Neural cell (in vitro differentiated cells): ENCODE measurements at regions not wholly inside any gene's neighbourhood (a gene's known extent, or its start where the extent isn't known, plus 50 kb on each side); places are given as distances from the start of the nearest gene placed in this dataset.

Source experiments
- H2AFZ ChIP-seq: fragments of 200-600, 300-800 bp; sonication (generic), shearing (Covaris generic); 2 replicates; pipeline ENCODE4 v1.6.0; 2014; ENCODE audit warnings: low read depth, mild to moderate bottlenecking, antibody characterized with exemption, low read length, moderate library complexity
- H3F3A ChIP-seq: fragments of 200-600 bp; shearing (Covaris generic); 2 replicates; pipeline ENCODE4 v1.6.1; 2016; ENCODE audit warnings: mild to moderate bottlenecking, moderate library complexity, mixed read lengths, antibody characterized with exemption, low read length; ENCODE audit not compliant: insufficient read depth, poor library complexity, severe bottlenecking
- H3K27ac ChIP-seq: fragments of 200-600, 300-800 bp; sonication (generic), shearing (Covaris generic); 2 replicates; pipeline ENCODE4 v1.5.1; 2014; ENCODE audit warnings: mild to moderate bottlenecking, low read length, moderate library complexity
- H3K27me3 ChIP-seq: fragments of 300-800, 200-600 bp; sonication (generic), shearing (Covaris generic); 2 replicates; pipeline ENCODE4 v1.6.0; 2014; ENCODE audit warnings: mild to moderate bottlenecking, low read depth, low read length, moderate library complexity; ENCODE audit not compliant: insufficient read depth
- H3K36me3 ChIP-seq: fragments of 300-800, 200-600 bp; sonication (generic), shearing (Covaris generic); 2 replicates; pipeline ENCODE4 v1.5.1; 2014; ENCODE audit warnings: mild to moderate bottlenecking, antibody characterized with exemption, low read length, moderate library complexity; ENCODE audit not compliant: insufficient read depth
- H3K4me2 ChIP-seq: fragments of 300-800, 200-600 bp; sonication (generic), shearing (Covaris generic); 2 replicates; pipeline ENCODE4 v1.6.0; 2014; ENCODE audit warnings: mild to moderate bottlenecking, low read length
- H3K4me3 ChIP-seq: fragments of 300-800, 200-600 bp; sonication (generic), shearing (Covaris generic); 2 replicates; pipeline ENCODE4 v1.5.1; 2014; ENCODE audit warnings: mild to moderate bottlenecking, low read length, moderate library complexity
- H3K79me2 ChIP-seq: fragments of 200-600 bp; shearing (Covaris generic); replicated peaks from 2 replicates; pipeline ENCODE4 v1.6.0; 2014; ENCODE audit warnings: mild to moderate bottlenecking, low read length, moderate library complexity; ENCODE audit not compliant: insufficient read depth
- H3K9ac ChIP-seq: fragments of 300-800, 200-600 bp; sonication (generic), shearing (Covaris generic); 2 replicates; pipeline ENCODE4 v1.6.1; 2016; ENCODE audit warnings: mild to moderate bottlenecking, low read length, mixed read lengths
- H3K9me2 ChIP-seq: fragments of 200-600 bp; shearing (Covaris generic); 2 replicates; pipeline ENCODE4 v1.6.1; 2016; ENCODE audit warnings: mild to moderate bottlenecking, low read length, mixed read lengths; ENCODE audit not compliant: insufficient read depth
- H3K9me3 ChIP-seq: fragments of 200-600, 300-800 bp; sonication (generic), shearing (Covaris generic); 2 replicates; pipeline ENCODE4 v1.6.1; 2016; ENCODE audit warnings: mild to moderate bottlenecking, mixed run types, low read length, moderate library complexity, mixed read lengths
- H4K20me1 ChIP-seq: fragments of 200-600 bp; shearing (Covaris generic); 2 replicates; pipeline ENCODE4 v1.6.1; 2016; ENCODE audit warnings: mild to moderate bottlenecking, mixed run types; ENCODE audit not compliant: insufficient read depth
- EP300 ChIP-seq: fragments of 450-650 bp; conservative IDR thresholded peaks from 2 replicates; pipeline ENCODE4 v1.6.1; 2014; ENCODE audit warnings: antibody characterized with exemption, mild to moderate bottlenecking, moderate library complexity; ENCODE audit not compliant: poor library complexity, severe bottlenecking
- EZH2 ChIP-seq: fragments of 200-600, 300-800 bp; shearing (Covaris generic), sonication (generic); IDR thresholded peaks from 2 replicates; pipeline ENCODE4 v1.6.1; 2014; ENCODE audit warnings: antibody characterized with exemption, low read length, borderline replicate concordance, mild to moderate bottlenecking; ENCODE audit not compliant: insufficient read depth, poor library complexity, severe bottlenecking
- MXI1 ChIP-seq: fragments of 450-650 bp; conservative IDR thresholded peaks from 2 replicates; pipeline ENCODE4 v1.6.1; 2014; ENCODE audit warnings: antibody characterized with exemption, mild to moderate bottlenecking; ENCODE audit not compliant: poor library complexity, severe bottlenecking
- POLR2AphosphoS5 ChIP-seq: IDR thresholded peaks from 2 replicates; pipeline ENCODE4 v1.6.1; 2012
- RAD21 ChIP-seq: fragments of 450-650 bp; conservative IDR thresholded peaks from 2 replicates; pipeline ENCODE4 v1.6.1; 2014; ENCODE audit warnings: antibody characterized with exemption, mild to moderate bottlenecking, moderate library complexity
- REST ChIP-seq: IDR thresholded peaks from 2 replicates; pipeline ENCODE4 v1.6.1; 2012; ENCODE audit warnings: borderline replicate concordance
- SMC3 ChIP-seq: fragments of 450-650 bp; conservative IDR thresholded peaks from 2 replicates; pipeline ENCODE4 v1.6.1; 2014; ENCODE audit warnings: antibody characterized with exemption, mild to moderate bottlenecking, moderate library complexity; ENCODE audit not compliant: poor library complexity
- TAF1 ChIP-seq: IDR thresholded peaks from 2 replicates; pipeline ENCODE4 v1.6.1; 2012; ENCODE audit warnings: low read depth
- TF ChIP-seq, protein P1 (sequence below): fragments of 450-650 bp; IDR thresholded peaks from 2 replicates; pipeline ENCODE4 v1.5.1; 2014; ENCODE audit warnings: antibody characterized with exemption, mild to moderate bottlenecking, moderate library complexity; ENCODE audit not compliant: poor library complexity, severe bottlenecking

- H3F3A ChIP-seq, result no peaks in the 10 kb centered on the region
- no peak overlapping the region for H3K27ac ChIP-seq
- no peaks in the 10 kb centered on the region for H3K79me2 ChIP-seq
- H2AFZ ChIP-seq, result no peak overlapping the region
- no peaks in the 10 kb centered on the region for H3K27me3 ChIP-seq
- H3K4me2 ChIP-seq, result no peak overlapping the region
- no peak overlapping the region for H3K9ac ChIP-seq
- no peaks in the 10 kb centered on the region for H3K9me3 ChIP-seq
- H4K20me1 ChIP-seq, result no peaks in the 10 kb centered on the region
- H3K4me3 ChIP-seq, result no peak overlapping the region
- no peaks in the 10 kb centered on the region for H3K36me3 ChIP-seq
- no peaks in the 10 kb centered on the region for H3K9me2 ChIP-seq
- TF ChIP-seq MXI1, result no peak
- peak; percentile 25 for TF ChIP-seq POLR2AphosphoS5
- TF ChIP-seq SMC3, result no peak
- no peak for TF ChIP-seq REST
- TF ChIP-seq EP300, result peak; percentile 28
Observed at GRCh38 chr10:120713573-120714205, 137.5 kb upstream of the WDR11 start.

DNA sequence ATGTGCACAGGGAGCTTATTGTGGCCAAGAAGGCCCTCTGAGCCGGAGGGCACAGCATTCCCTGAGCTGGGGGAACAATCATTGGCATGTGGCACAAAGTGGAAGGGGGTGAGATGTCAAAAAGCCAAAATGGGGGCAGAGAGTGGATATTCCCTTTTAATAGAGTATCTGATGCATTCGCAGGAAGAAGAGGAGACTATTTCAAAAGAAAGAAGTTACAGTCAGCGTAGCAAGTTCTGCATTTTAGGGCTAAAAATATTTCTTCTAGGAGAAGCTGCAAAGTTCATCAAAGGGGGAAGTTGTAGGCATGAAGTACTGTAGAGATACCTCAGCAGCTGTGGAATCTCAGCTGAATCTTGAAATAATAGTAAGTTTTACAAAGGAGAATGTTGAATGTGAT is 136.0 kb upstream of the WDR11 start:
- Histone ChIP-seq H3K79me2 (no peaks in the 10 kb centered on the region), H3K9ac (no peak overlapping the region), H3K27me3 (no peaks in the 10 kb centered on the region), H3K4me3 (no peak overlapping the region), H3K9me3 (no peaks in the 10 kb centered on the region), H4K20me1 (no peaks in the 10 kb centered on the region), H3K9me2 (no peaks in the 10 kb centered on the region), H3F3A (no peaks in the 10 kb centered on the region), H3K4me2 (no peak overlapping the region), H3K27ac (no peak overlapping the region), H2AFZ (no peak overlapping the region), H3K36me3 (no peaks in the 10 kb centered on the region)
- TF ChIP-seq MXI1, result no peak
- no peak for TF ChIP-seq EP300
- TF ChIP-seq EZH2, result no peak
- TF ChIP-seq REST, result no peak
- TF ChIP-seq RAD21, result no peak
- TF ChIP-seq SMC3, result no peak
- TF ChIP-seq, protein P1, sequence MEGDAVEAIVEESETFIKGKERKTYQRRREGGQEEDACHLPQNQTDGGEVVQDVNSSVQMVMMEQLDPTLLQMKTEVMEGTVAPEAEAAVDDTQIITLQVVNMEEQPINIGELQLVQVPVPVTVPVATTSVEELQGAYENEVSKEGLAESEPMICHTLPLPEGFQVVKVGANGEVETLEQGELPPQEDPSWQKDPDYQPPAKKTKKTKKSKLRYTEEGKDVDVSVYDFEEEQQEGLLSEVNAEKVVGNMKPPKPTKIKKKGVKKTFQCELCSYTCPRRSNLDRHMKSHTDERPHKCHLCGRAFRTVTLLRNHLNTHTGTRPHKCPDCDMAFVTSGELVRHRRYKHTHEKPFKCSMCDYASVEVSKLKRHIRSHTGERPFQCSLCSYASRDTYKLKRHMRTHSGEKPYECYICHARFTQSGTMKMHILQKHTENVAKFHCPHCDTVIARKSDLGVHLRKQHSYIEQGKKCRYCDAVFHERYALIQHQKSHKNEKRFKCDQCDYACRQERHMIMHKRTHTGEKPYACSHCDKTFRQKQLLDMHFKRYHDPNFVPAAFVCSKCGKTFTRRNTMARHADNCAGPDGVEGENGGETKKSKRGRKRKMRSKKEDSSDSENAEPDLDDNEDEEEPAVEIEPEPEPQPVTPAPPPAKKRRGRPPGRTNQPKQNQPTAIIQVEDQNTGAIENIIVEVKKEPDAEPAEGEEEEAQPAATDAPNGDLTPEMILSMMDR, result no peak
- TF ChIP-seq POLR2AphosphoS5, result no peak
- no peak for TF ChIP-seq TAF1
